HG02970 (cell line): ENCODE measurements at regions not wholly inside any gene's neighbourhood (a gene's known extent, or its start where the extent isn't known, plus 50 kb on each side); places are given as distances from the start of the nearest gene placed in this dataset.
"Not testable (repeated sequence)": the region's sequence is repeated elsewhere in the genome, so short reads cannot be mapped to it uniquely, and the experiment has no call there.

ENCODE experiments used
- ATAC-seq: cut with Tn5 transposase; IDR thresholded peaks from one replicate; pipeline ENCODE4 v1.9.1; 2021; ENCODE audit warnings: mild to moderate bottlenecking, moderate library complexity, moderate number of reproducible peaks; ENCODE audit not compliant: unreplicated experiment, low FRiP score

- ATAC-seq: no peak
These were observed 327.1 kb upstream of the B3GAT1 start for GRCh38 chr11:134739136-134739535.

GRCh38 chr11:134738581-134738980, 326.5 kb upstream of the B3GAT1 start:
- ATAC-seq: no peak

- no peak for ATAC-seq
These were observed 325.8 kb upstream of the B3GAT1 start for GRCh38 chr11:134737563-134738510.

- ATAC-seq: no peak
These were observed 324.4 kb upstream of the B3GAT1 start for GRCh38 chr11:134736251-134736947.

GRCh38 chr11:134734894-134735293, 322.9 kb upstream of the B3GAT1 start:
- no peak for ATAC-seq

GRCh38 chr11:134734141-134734845, 322.3 kb upstream of the B3GAT1 start:
- ATAC-seq: no peak

GRCh38 chr11:134733646-134734045, 321.6 kb upstream of the B3GAT1 start:
- no peak for ATAC-seq

- no peak for ATAC-seq
These were observed 319.3 kb upstream of the B3GAT1 start for GRCh38 chr11:134731213-134731961.

- ATAC-seq: no peak
These were observed 318.6 kb upstream of the B3GAT1 start for GRCh38 chr11:134730561-134731212.

- ATAC-seq: no peak
These were observed 318.1 kb upstream of the B3GAT1 start for GRCh38 chr11:134730101-134730500.

GRCh38 chr11:134728186-134728585, 316.1 kb upstream of the B3GAT1 start:
- no peak for ATAC-seq

- ATAC-seq: no peak
These were observed 315.6 kb upstream of the B3GAT1 start for GRCh38 chr11:134727636-134728035.

GRCh38 chr11:134727204-134727603, 315.2 kb upstream of the B3GAT1 start:
- no peak for ATAC-seq

GRCh38 chr11:134725716-134726639, 313.9 kb upstream of the B3GAT1 start:
- ATAC-seq: no peak

GRCh38 chr11:134725211-134725610, 313.2 kb upstream of the B3GAT1 start:
- ATAC-seq: no peak

- ATAC-seq: no peak
These were observed 312.7 kb upstream of the B3GAT1 start for GRCh38 chr11:134724779-134725140.

- no peak for ATAC-seq
These were observed 312.2 kb upstream of the B3GAT1 start for GRCh38 chr11:134724106-134724778.

- ATAC-seq: not testable (repeated sequence)
These were observed 308.6 kb upstream of the B3GAT1 start for GRCh38 chr11:134720691-134721070.
